Activated naive CD8-positive, alpha-beta T cell treated with anti-CD3 and anti-CD28 coated beads, Interleukin-2, amount 50 U/mL, for 16 hours (primary cell): ENCODE measurements at regions not wholly inside any gene's neighbourhood (a gene's known extent, or its start where the extent isn't known, plus 50 kb on each side); places are given as distances from the start of the nearest gene placed in this dataset.

ENCODE experiments used
- DNase-seq: peaks from one replicate; pipeline ENCODE4 v3.0.0-alpha.2; 2020; ENCODE audit warnings: low read depth, low spot score

GRCh38 chr7:12127455-12127854 is 83.6 kb upstream of the TMEM106B start:
- DNase-seq, result no peak

GRCh38 chr7:12130609-12131008 is 80.5 kb upstream of the TMEM106B start:
- DNase-seq, result no peak

- no peak for DNase-seq
These were observed 80.0 kb upstream of the TMEM106B start for GRCh38 chr7:12131122-12131521.

DNA sequence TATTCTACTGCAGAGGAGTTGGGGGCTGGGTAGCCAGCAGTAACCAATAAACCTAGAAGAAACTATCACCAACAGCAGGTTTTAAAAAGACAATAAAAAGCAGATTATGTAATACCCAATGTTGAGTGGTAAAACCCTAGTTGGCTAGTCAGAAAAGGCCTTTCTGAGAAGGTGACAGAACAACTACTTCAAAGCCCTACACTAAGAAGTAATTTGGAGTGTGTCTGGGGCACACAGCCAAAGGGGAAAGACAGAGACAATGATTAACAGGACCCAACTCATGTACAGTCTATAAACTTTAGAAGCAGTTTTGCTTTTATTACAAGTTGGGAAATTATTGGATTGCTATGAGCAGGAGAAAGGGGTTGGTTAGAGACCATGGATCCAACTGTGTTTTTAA is 77.2 kb upstream of the TMEM106B start:
- DNase-seq, result no peak

- DNase-seq, result no peak
These were observed 74.6 kb upstream of the TMEM106B start for GRCh38 chr7:12136523-12136922.

DNA sequence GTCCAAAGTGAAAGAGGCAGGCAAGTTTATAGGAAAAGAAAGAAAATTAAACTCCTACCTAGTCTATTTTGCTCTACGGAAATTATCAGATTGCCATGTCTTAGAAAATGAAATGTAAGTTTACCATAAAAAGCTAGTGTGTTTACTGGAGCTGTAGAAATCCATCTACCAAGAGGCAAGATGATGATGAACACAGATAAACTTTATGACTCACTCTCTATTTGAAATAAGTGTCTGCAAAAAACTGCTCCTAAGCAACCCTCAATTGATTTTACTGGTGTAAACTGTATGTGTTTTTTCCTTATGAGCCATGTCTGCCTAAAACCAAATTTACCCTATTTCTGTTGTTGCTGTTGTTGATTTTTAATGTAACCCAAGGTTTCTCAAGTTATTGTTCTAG is 73.8 kb upstream of the TMEM106B start:
- no peak for DNase-seq

GRCh38 chr7:12138421-12138820 is 72.7 kb upstream of the TMEM106B start:
- no peak for DNase-seq

DNA sequence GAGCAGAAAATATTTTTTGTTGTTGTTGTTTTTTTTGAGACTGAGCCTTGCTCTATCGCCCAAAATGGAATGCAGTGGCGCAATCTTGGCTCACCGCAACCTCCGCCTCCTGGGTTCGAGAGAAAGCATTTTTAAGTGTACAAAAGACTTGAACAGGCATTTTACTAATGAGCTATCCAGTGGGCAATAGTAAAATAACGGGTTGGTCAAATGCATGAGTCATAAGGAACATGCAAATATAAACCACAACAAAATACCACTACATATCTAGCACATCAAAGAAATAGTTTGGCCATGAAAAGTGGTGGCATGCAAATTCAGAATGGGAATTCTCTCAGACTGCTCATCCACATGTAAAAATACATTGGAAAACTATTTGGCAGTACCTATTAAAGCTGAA is 71.7 kb upstream of the TMEM106B start:
- no peak for DNase-seq

- no peak for DNase-seq
These were observed 64.3 kb upstream of the TMEM106B start for GRCh38 chr7:12146813-12147212.

DNA sequence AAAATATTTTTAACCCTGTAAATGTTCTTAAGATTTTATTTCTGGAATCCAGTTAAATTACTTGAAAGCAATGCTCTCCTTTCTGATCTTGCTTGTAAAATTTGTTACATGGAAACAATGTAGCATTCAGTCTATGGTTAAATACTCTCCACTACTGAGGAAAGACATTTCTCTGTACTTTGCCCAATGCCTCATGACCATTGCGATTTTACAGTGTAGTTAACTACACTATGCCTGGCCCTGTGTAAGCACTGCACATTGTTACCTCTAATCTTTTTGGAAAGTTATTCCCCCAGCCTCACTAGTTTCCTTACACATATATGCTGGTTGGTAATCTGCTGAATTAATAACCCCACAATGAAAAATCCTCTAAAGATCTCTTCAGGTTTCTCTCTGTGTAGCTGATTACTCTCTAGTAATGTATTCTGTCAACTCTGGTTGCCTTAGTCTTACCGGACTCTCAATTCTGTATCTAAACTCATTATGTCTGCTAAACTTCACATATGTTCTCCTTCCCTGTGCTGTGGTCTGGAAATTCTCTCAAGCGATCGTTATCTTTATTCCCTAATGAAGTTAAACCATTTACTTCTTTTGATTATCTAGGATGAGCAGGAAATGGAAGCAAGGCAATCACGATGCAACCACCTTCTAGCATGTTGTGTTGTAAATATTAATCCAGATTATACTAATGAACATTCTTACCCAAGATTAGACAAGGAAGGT is 58.7 kb upstream of the TMEM106B start:
- DNase-seq, result no peak

GRCh38 chr7:12154119-12154518 is 57.0 kb upstream of the TMEM106B start:
- DNase-seq, result no peak

GRCh38 chr7:12157517-12157916 is 53.6 kb upstream of the TMEM106B start:
- no peak for DNase-seq

- no peak for DNase-seq
These were observed 52.6 kb upstream of the TMEM106B start for GRCh38 chr7:12158334-12159060.

DNA sequence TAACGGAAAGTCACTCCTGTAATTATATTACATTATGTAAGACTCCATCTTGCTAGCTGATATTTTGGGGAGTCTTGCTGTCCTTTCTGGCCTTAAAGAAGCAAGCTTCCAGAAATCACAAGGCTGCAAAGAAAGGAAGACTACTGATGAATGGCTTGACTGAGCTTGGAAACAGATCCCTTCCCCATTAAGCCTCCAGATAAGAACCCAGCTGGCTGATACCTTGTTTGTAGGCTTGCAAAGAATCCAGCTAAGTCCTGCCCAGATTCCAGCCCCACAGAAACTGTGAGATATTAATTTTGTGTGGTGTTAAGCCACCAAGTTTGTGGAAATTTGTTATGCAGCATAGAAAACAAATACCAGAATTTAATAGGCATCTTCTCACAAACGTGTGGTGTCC is 49.9 kb upstream of the TMEM106B start:
- DNase-seq, result no peak
